ENCODE measurements at regions not wholly inside any gene's neighbourhood (a gene's known extent, or its start where the extent isn't known, plus 50 kb on each side); places are given as distances from the start of the nearest gene placed in this dataset.

- TF ChIP-seq CTCF (IDR thresholded peaks at IDR 0.05; ENCODE audit: low read depth, low read length): peak; percentile 43
- DNase-seq (ENCODE audit: extremely low read depth, low read depth): no peak
Observed at GRCh38 chr5:98349251-98349989, 424.0 kb upstream of the RGMB start.

- DNase-seq (ENCODE audit: extremely low read depth, low read depth): no peak
- no peak for TF ChIP-seq CTCF (IDR thresholded peaks at IDR 0.05; ENCODE audit: low read depth, low read length)
Observed at GRCh38 chr5:98349990-98350365, 423.5 kb upstream of the RGMB start.

GRCh38 chr5:98354922-98355321, 418.5 kb upstream of the RGMB start:
- DNase-seq (ENCODE audit: extremely low read depth, low read depth): no peak
- no peak for TF ChIP-seq CTCF (IDR thresholded peaks at IDR 0.05; ENCODE audit: low read depth, low read length)

- DNase-seq (ENCODE audit: extremely low read depth, low read depth): no peak
- TF ChIP-seq CTCF (IDR thresholded peaks at IDR 0.05; ENCODE audit: low read depth, low read length): no peak
Observed at GRCh38 chr5:98360548-98360947, 412.9 kb upstream of the RGMB start.

- no peak for DNase-seq (ENCODE audit: extremely low read depth, low read depth)
- TF ChIP-seq CTCF (IDR thresholded peaks at IDR 0.05; ENCODE audit: low read depth, low read length): no peak
Observed at GRCh38 chr5:98363157-98363556, 410.3 kb upstream of the RGMB start.

GRCh38 chr5:98364549-98364948, 408.9 kb upstream of the RGMB start:
- no peak for TF ChIP-seq CTCF (IDR thresholded peaks at IDR 0.05; ENCODE audit: low read depth, low read length)
- no peak for DNase-seq (ENCODE audit: extremely low read depth, low read depth)

GRCh38 chr5:98365126-98365525, 408.3 kb upstream of the RGMB start:
- DNase-seq (ENCODE audit: extremely low read depth, low read depth): no peak
- TF ChIP-seq CTCF (IDR thresholded peaks at IDR 0.05; ENCODE audit: low read depth, low read length): no peak

Data from AG09319 (cell line).